GM19468 (cell line): ENCODE measurements at regions not wholly inside any gene's neighbourhood (a gene's known extent, or its start where the extent isn't known, plus 50 kb on each side); places are given as distances from the start of the nearest gene placed in this dataset.

ENCODE experiments used
- ATAC-seq: cut with Tn5 transposase; IDR thresholded peaks from one replicate; pipeline ENCODE4 v1.9.1; 2021; ENCODE audit warnings: mild to moderate bottlenecking, moderate library complexity, moderate number of reproducible peaks; ENCODE audit not compliant: unreplicated experiment; ENCODE audit errors: extremely low read depth

- no peak for ATAC-seq
These were observed 98.1 kb upstream of the PIEZO2 start for GRCh38 chr18:11247381-11247970.

GRCh38 chr18:11246495-11247300 lies 97.3 kb upstream of the PIEZO2 start:
- ATAC-seq: no peak

GRCh38 chr18:11245879-11246278 lies 96.5 kb upstream of the PIEZO2 start:
- no peak for ATAC-seq

GRCh38 chr18:11237484-11237883 lies 88.1 kb upstream of the PIEZO2 start:
- ATAC-seq: no peak

GRCh38 chr18:11237066-11237465 lies 87.7 kb upstream of the PIEZO2 start:
- no peak for ATAC-seq

- ATAC-seq: no peak
These were observed 74.8 kb upstream of the PIEZO2 start for GRCh38 chr18:11224153-11224552.

GRCh38 chr18:11219571-11219970 lies 70.2 kb upstream of the PIEZO2 start:
- no peak for ATAC-seq

GRCh38 chr18:11215216-11215615 lies 65.8 kb upstream of the PIEZO2 start:
- ATAC-seq: no peak

- no peak for ATAC-seq
These were observed 54.7 kb upstream of the PIEZO2 start for GRCh38 chr18:11204020-11204419.

GRCh38 chr18:11199477-11199876 lies 50.1 kb upstream of the PIEZO2 start:
- ATAC-seq: no peak
